ENCODE measurements at regions not wholly inside any gene's neighbourhood (a gene's known extent, or its start where the extent isn't known, plus 50 kb on each side); places are given as distances from the start of the nearest gene placed in this dataset.

GRCh38 chr3:81925385-81925784 lies 163.9 kb upstream of the GBE1 start:
- ATAC-seq (no peak), DNase-seq (no peak)
- Mint-ChIP-seq H3K4me1 (ENCODE audit: low read depth) (no peaks in the 10 kb centered on the region), H3K9me3 (no peaks in the 10 kb centered on the region), H3K27me3 (ENCODE audit: low read depth) (no peaks in the 10 kb centered on the region), H3K4me3 (no peak overlapping the region), H3K36me3 (ENCODE audit: insufficient read depth) (no peaks in the 10 kb centered on the region)

- H3K9me3 Mint-ChIP-seq, result no peaks in the 10 kb centered on the region
- no peak for ATAC-seq
Observed at GRCh38 chr3:81923038-81923437, 161.6 kb upstream of the GBE1 start.

GRCh38 chr3:81922404-81922803 lies 161.0 kb upstream of the GBE1 start:
- H3K27me3 Mint-ChIP-seq (ENCODE audit: low read depth), result no peaks in the 10 kb centered on the region
- H3K4me1 Mint-ChIP-seq (ENCODE audit: low read depth), result no peaks in the 10 kb centered on the region
- ATAC-seq, result no peak
- H3K9me3 Mint-ChIP-seq, result no peaks in the 10 kb centered on the region
- H3K36me3 Mint-ChIP-seq (ENCODE audit: insufficient read depth), result no peaks in the 10 kb centered on the region
- no peak overlapping the region for H3K4me3 Mint-ChIP-seq
- DNase-seq, result no peak

More at GRCh38 chr3:81923038-81923437, 161.6 kb upstream of the GBE1 start:
- Mint-ChIP-seq H3K4me1 (ENCODE audit: low read depth) (no peaks in the 10 kb centered on the region), H3K4me3 (no peak overlapping the region), H3K36me3 (ENCODE audit: insufficient read depth) (no peaks in the 10 kb centered on the region), H3K27me3 (ENCODE audit: low read depth) (no peaks in the 10 kb centered on the region)
- DNase-seq, result no peak

- Mint-ChIP-seq H3K9me3 (no peaks in the 10 kb centered on the region), H3K4me3 (no peak overlapping the region), H3K27me3 (ENCODE audit: low read depth) (peaks cover 2% of the 10 kb centered on the region), H3K36me3 (ENCODE audit: insufficient read depth) (no peaks in the 10 kb centered on the region), H3K4me1 (ENCODE audit: low read depth) (no peaks in the 10 kb centered on the region)
- DNase-seq (no peak), ATAC-seq (no peak)
Observed at GRCh38 chr3:81920816-81921215, 159.4 kb upstream of the GBE1 start.

GRCh38 chr3:81916890-81917289 lies 155.4 kb upstream of the GBE1 start:
- ATAC-seq (no peak), DNase-seq (no peak)
- Mint-ChIP-seq H3K9me3 (no peaks in the 10 kb centered on the region), H3K4me3 (no peak overlapping the region), H3K4me1 (ENCODE audit: low read depth) (no peaks in the 10 kb centered on the region), H3K27me3 (ENCODE audit: low read depth) (peaks cover 2% of the 10 kb centered on the region), H3K36me3 (ENCODE audit: insufficient read depth) (no peaks in the 10 kb centered on the region)

GRCh38 chr3:81913886-81914663 lies 152.6 kb upstream of the GBE1 start:
- peaks cover 5% of the 10 kb centered on the region for H3K27me3 Mint-ChIP-seq (ENCODE audit: low read depth)
- no peaks in the 10 kb centered on the region for H3K36me3 Mint-ChIP-seq (ENCODE audit: insufficient read depth)
- no peak overlapping the region for H3K4me3 Mint-ChIP-seq
- DNase-seq (no peak), ATAC-seq (no peak)
- no peaks in the 10 kb centered on the region for H3K4me1 Mint-ChIP-seq (ENCODE audit: low read depth)
- H3K9me3 Mint-ChIP-seq, result no peaks in the 10 kb centered on the region

- no peak for ATAC-seq
- Mint-ChIP-seq H3K9me3 (no peaks in the 10 kb centered on the region), H3K36me3 (ENCODE audit: insufficient read depth) (no peaks in the 10 kb centered on the region), H3K4me3 (no peak overlapping the region), H3K4me1 (ENCODE audit: low read depth) (no peaks in the 10 kb centered on the region), H3K27me3 (ENCODE audit: low read depth) (peaks cover 8% of the 10 kb centered on the region)
- DNase-seq, result no peak
Observed at GRCh38 chr3:81911221-81911620, 149.8 kb upstream of the GBE1 start.

- Mint-ChIP-seq H3K4me3 (no peak overlapping the region), H3K9me3 (no peaks in the 10 kb centered on the region), H3K4me1 (ENCODE audit: low read depth) (no peaks in the 10 kb centered on the region), H3K27me3 (ENCODE audit: low read depth) (peaks cover 8% of the 10 kb centered on the region), H3K36me3 (ENCODE audit: insufficient read depth) (no peaks in the 10 kb centered on the region)
- DNase-seq, result no peak
- no peak for ATAC-seq
Observed at GRCh38 chr3:81910244-81910852, 148.9 kb upstream of the GBE1 start.

- no peaks in the 10 kb centered on the region for H3K9me3 Mint-ChIP-seq
- ATAC-seq (no peak), DNase-seq (no peak)
- no peaks in the 10 kb centered on the region for H3K36me3 Mint-ChIP-seq (ENCODE audit: insufficient read depth)
- no peak overlapping the region for H3K4me3 Mint-ChIP-seq
- H3K27me3 Mint-ChIP-seq (ENCODE audit: low read depth), result peaks cover 8% of the 10 kb centered on the region
- H3K4me1 Mint-ChIP-seq (ENCODE audit: low read depth), result no peaks in the 10 kb centered on the region
Observed at GRCh38 chr3:81909796-81910195, 148.4 kb upstream of the GBE1 start.

GRCh38 chr3:81908561-81908960 lies 147.1 kb upstream of the GBE1 start:
- H3K4me1 Mint-ChIP-seq (ENCODE audit: low read depth), result no peaks in the 10 kb centered on the region

GRCh38 chr3:81898336-81898735 lies 136.9 kb upstream of the GBE1 start:
- ATAC-seq (no peak), DNase-seq (no peak)
- Mint-ChIP-seq H3K4me1 (ENCODE audit: low read depth) (no peaks in the 10 kb centered on the region), H3K27me3 (ENCODE audit: low read depth) (peaks cover 3% of the 10 kb centered on the region), H3K36me3 (ENCODE audit: insufficient read depth) (no peaks in the 10 kb centered on the region), H3K9me3 (no peaks in the 10 kb centered on the region), H3K4me3 (no peak overlapping the region)

More at GRCh38 chr3:81908561-81908960, 147.1 kb upstream of the GBE1 start:
- H3K27me3 Mint-ChIP-seq (ENCODE audit: low read depth), result peaks cover 9% of the 10 kb centered on the region
- H3K36me3 Mint-ChIP-seq (ENCODE audit: insufficient read depth), result no peaks in the 10 kb centered on the region
- DNase-seq (no peak), ATAC-seq (no peak)
- no peaks in the 10 kb centered on the region for H3K9me3 Mint-ChIP-seq
- H3K4me3 Mint-ChIP-seq, result no peak overlapping the region

- Mint-ChIP-seq H3K27me3 (ENCODE audit: low read depth) (peaks cover 3% of the 10 kb centered on the region), H3K4me3 (no peak overlapping the region), H3K36me3 (ENCODE audit: insufficient read depth) (no peaks in the 10 kb centered on the region), H3K9me3 (no peaks in the 10 kb centered on the region), H3K4me1 (ENCODE audit: low read depth) (no peaks in the 10 kb centered on the region)
- DNase-seq, result no peak
- ATAC-seq, result no peak
Observed at GRCh38 chr3:81894598-81894997, 133.2 kb upstream of the GBE1 start.

- no peak overlapping the region for H3K4me3 Mint-ChIP-seq
- H3K36me3 Mint-ChIP-seq (ENCODE audit: insufficient read depth), result no peaks in the 10 kb centered on the region
- no peaks in the 10 kb centered on the region for H3K9me3 Mint-ChIP-seq
- no peak for DNase-seq
- peaks cover 3% of the 10 kb centered on the region for H3K27me3 Mint-ChIP-seq (ENCODE audit: low read depth)
- no peaks in the 10 kb centered on the region for H3K4me1 Mint-ChIP-seq (ENCODE audit: low read depth)
- ATAC-seq, result no peak
Observed at GRCh38 chr3:81891055-81891895, 129.8 kb upstream of the GBE1 start.

- Mint-ChIP-seq H3K4me3 (no peak overlapping the region), H3K4me1 (ENCODE audit: low read depth) (no peaks in the 10 kb centered on the region), H3K9me3 (no peaks in the 10 kb centered on the region), H3K27me3 (ENCODE audit: low read depth) (no peaks in the 10 kb centered on the region), H3K36me3 (ENCODE audit: insufficient read depth) (no peaks in the 10 kb centered on the region)
- no peak for DNase-seq
- no peak for ATAC-seq
Observed at GRCh38 chr3:81888914-81889557, 127.6 kb upstream of the GBE1 start.

All from activated T-cell treated with anti-CD3 and anti-CD28 coated beads, Interleukin-2, amount 50 U/mL, for 4 hours (primary cell).